ENCODE measurements at regions not wholly inside any gene's neighbourhood (a gene's known extent, or its start where the extent isn't known, plus 50 kb on each side); places are given as distances from the start of the nearest gene placed in this dataset.

DNA sequence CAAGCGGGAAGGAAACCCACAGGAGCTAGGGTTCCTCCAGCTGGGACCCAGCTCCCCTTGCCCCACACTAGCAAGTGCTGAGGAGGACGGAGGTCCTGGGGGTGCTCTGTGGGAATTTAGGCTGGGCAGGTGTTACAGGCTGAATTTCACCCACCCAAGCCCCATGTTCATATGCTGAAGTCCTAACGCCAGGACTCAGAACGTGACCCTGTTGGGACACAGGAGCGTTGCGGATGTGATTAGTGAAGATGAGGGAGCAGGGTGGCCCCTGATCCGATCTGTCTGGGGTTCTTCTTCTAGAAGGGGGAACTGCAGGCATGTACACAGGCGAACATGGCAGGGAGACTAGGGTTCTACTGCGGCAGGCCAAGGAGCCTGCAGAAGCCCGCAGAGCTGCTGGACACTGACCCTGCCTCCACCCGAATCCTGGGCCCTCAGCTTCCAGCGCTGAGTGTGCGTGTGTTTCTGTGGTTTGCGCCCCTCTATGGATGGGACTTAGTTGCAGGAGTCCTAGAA, 103.4 kb upstream of the FGF3 start:
- Histone ChIP-seq H3K4me3 (ENCODE audit: low read depth, low read length) (no peak overlapping the region), H3K4me1 (peaks cover 7% of the 10 kb centered on the region), H3K9me3 (no peaks in the 10 kb centered on the region), H3K36me3 (no peaks in the 10 kb centered on the region), H3K27me3 (peaks cover 8% of the 10 kb centered on the region)
- DNase-seq: no peak
- TF ChIP-seq, protein P1, sequence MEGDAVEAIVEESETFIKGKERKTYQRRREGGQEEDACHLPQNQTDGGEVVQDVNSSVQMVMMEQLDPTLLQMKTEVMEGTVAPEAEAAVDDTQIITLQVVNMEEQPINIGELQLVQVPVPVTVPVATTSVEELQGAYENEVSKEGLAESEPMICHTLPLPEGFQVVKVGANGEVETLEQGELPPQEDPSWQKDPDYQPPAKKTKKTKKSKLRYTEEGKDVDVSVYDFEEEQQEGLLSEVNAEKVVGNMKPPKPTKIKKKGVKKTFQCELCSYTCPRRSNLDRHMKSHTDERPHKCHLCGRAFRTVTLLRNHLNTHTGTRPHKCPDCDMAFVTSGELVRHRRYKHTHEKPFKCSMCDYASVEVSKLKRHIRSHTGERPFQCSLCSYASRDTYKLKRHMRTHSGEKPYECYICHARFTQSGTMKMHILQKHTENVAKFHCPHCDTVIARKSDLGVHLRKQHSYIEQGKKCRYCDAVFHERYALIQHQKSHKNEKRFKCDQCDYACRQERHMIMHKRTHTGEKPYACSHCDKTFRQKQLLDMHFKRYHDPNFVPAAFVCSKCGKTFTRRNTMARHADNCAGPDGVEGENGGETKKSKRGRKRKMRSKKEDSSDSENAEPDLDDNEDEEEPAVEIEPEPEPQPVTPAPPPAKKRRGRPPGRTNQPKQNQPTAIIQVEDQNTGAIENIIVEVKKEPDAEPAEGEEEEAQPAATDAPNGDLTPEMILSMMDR (IDR thresholded peaks at IDR 0.05; ENCODE audit: low read depth, low read length): no peak

DNA sequence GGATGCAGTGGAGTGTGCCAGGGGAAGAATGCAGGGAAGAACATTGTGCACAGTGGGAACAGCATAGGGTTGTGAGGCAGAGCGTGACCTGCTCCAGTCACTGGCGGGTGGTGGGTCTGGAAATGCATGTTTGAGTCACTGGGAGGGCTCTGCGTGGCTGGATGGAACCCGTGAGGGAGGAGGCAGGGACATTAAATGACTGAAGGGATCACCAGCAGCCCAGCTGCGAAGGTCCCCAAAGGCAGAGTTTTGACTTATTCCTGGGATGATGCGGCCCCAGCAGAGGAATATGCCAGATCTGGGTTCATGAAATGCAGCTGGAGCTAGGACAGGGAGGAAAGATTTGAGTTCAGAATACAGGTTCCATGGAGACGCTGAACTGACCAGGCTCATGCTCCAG, 104.0 kb upstream of the FGF3 start:
- H3K36me3 ChIP-seq: no peaks in the 10 kb centered on the region

DNA sequence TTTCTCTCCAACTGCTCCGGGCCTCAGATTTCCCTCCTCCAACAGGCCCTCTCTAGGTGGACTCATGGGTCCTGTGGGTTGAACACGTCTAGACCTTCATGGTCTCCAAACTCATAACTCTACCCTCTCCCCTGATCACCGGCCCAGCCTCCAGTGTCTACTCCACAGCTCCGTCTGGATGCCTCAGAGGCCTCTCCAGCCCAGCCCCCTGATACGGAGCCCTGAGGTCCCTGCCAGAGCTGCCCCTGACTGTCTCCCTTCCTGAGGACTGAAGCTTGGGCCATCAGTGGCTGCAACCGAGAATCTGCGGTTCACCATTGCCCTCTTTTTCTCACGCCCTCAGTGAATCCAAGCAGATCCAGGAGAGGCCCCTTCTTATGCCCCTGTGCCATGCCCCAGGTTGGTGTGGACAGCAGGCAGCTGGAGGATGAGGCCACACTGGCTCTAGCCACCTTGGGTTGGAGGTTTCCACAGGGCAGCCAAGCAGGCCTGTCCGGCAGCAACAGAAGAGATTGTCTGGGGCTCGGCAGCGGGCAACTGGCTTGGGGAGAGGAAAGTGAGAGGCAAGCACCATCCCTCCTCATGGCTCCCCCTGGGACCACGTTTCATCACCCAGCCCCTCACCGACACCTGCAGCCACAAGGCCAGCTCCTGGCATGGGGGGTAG, 104.6 kb upstream of the FGF3 start:
- no peaks in the 10 kb centered on the region for H3K9me3 ChIP-seq
- peaks cover 7% of the 10 kb centered on the region for H3K4me1 ChIP-seq
- peaks cover 8% of the 10 kb centered on the region for H3K27me3 ChIP-seq
- TF ChIP-seq, protein P1 (IDR thresholded peaks at IDR 0.05; ENCODE audit: low read depth, low read length): no peak
- H3K36me3 ChIP-seq: no peaks in the 10 kb centered on the region
- H3K4me3 ChIP-seq (ENCODE audit: low read depth, low read length): no peak overlapping the region
- peak; percentile 4 for DNase-seq

More for the DNA sequence above, 104.0 kb upstream of the FGF3 start:
- H3K9me3 ChIP-seq: no peaks in the 10 kb centered on the region
- peaks cover 8% of the 10 kb centered on the region for H3K27me3 ChIP-seq
- no peak for DNase-seq
- H3K4me1 ChIP-seq: peaks cover 7% of the 10 kb centered on the region
- TF ChIP-seq, protein P1 (IDR thresholded peaks at IDR 0.05; ENCODE audit: low read depth, low read length): no peak
- no peak overlapping the region for H3K4me3 ChIP-seq (ENCODE audit: low read depth, low read length)

DNA sequence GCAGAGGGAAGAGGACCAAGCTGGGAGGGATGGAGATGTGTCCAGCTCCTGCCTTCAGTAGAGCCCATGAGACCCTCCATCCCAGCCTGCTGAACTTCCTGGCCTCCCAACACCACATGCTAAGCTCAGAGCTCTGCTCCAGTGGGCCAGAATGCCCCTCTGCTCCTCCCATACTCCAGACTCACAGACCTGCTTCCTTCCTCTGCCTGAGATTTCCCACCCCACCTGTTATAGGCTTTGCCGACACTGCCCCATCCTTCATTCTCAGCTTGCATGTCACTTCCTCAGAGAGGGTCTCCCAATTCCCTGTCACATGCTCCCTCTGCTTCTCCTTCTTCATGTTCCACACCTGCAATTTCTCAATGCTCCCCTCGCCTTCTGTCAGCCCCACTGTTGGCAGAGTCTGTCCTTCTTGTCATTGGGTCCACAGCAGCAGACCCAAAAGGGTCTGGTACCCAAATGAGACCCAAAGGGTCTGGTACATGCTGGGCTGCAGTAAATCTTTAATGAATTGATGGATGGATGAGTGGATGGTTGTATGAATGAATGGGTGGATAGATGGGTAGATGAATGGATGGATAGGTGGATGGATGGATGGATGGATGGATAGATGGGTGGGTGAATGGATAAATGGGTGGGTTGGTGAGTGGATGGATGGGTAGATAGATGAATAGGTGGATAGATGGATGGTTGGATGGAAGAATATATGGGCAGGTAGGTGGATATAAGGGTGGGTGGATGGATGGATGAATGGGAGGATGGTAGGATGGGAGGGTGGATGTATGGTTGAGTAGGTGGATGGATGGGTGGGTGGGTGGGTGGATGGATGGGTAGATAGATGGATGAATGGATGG, 105.3 kb upstream of the FGF3 start:
- Histone ChIP-seq H3K4me3 (ENCODE audit: low read depth, low read length) (no peak overlapping the region), H3K36me3 (no peaks in the 10 kb centered on the region), H3K9me3 (no peaks in the 10 kb centered on the region), H3K27me3 (peaks cover 8% of the 10 kb centered on the region), H3K4me1 (peaks cover 7% of the 10 kb centered on the region)
- peak; percentile 3 for DNase-seq
- TF ChIP-seq, protein P1 (IDR thresholded peaks at IDR 0.05; ENCODE audit: low read depth, low read length): no peak

DNA sequence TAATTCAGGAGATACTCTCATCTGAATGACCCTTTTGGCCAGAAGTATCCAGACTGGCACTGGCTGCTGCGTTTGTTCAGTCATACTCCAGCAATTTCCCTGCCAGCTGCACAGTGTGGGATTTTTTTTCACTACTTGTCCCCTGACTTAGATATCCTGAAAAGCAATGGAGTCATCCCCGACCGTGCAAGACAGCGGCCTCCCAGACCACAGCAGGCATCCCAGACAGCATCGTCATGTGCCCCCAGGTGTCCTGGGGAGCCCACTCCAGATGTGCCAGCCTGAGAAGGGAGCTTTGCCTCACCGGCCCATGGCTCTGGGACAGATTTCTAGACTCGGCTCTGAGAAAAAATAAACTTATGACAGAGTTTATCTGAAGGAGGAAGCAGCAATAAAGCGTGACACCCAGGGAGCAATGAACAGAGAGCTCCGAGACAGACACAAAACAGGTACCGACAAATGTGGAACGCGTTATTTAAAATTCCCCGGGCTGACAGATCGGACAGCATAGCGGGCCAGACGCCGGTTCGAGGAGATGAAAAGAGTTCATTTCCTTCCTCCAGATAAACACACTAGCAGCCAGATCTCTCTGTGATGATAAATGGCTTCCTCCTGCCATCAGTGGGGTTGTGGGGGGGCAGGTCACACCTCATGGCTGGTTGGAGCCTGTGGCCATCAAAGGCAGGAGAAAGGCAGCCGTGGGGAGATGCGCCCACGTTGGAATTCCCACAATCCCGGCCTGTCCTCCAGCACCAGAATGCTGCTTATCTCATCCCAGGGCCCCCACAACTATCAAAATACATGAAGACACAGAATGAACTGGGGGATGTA, 106.4 kb upstream of the FGF3 start:
- H3K4me1 ChIP-seq: peaks cover 7% of the 10 kb centered on the region
- H3K9me3 ChIP-seq: no peaks in the 10 kb centered on the region
- DNase-seq: peak; percentile 8
- TF ChIP-seq, protein P1 (IDR thresholded peaks at IDR 0.05; ENCODE audit: low read depth, low read length): no peak
- H3K4me3 ChIP-seq (ENCODE audit: low read depth, low read length): no peak overlapping the region
- peaks cover 8% of the 10 kb centered on the region for H3K27me3 ChIP-seq
- no peaks in the 10 kb centered on the region for H3K36me3 ChIP-seq
